ENCODE measurements at regions not wholly inside any gene's neighbourhood (a gene's known extent, or its start where the extent isn't known, plus 50 kb on each side); places are given as distances from the start of the nearest gene placed in this dataset.
"Not testable (repeated sequence)": the region's sequence is repeated elsewhere in the genome, so short reads cannot be mapped to it uniquely, and the experiment has no call there.

GRCh38 chr5:56306433-56307150, 73.5 kb upstream of the ANKRD55 start:
- intact Hi-C loops (cut with micrococcal nuclease), result no loop called here
- Mint-ChIP-seq H3K4me3 (no peak overlapping the region), H3K27ac (no peak overlapping the region), H3K27me3 (no peaks in the 10 kb centered on the region), H3K4me1 (ENCODE audit: low read depth) (peaks cover 13% of the 10 kb centered on the region), H3K9me3 (peaks cover 16% of the 10 kb centered on the region), H3K36me3 (peaks cover 5% of the 10 kb centered on the region)
- CTCF ChIA-PET, result no interaction called here
- DNase-seq, result no peak
- POLR2A ChIA-PET, result no interaction called here

- Mint-ChIP-seq H3K4me3 (no peak overlapping the region), H3K4me1 (ENCODE audit: low read depth) (peaks cover 3% of the 10 kb centered on the region), H3K27me3 (no peaks in the 10 kb centered on the region), H3K9me3 (peaks cover 16% of the 10 kb centered on the region), H3K36me3 (peaks cover 5% of the 10 kb centered on the region), H3K27ac (no peak overlapping the region)
- ChIA-PET POLR2A (interaction anchor here (0.5 kb wide), 1 partner anchor 867 kb away, joined by 3 read pairs; no protein-coding TSS in a partner anchor), CTCF (interaction anchor here (2.0 kb wide), 1 partner anchor 34 kb away, joined by 9 read pairs; no protein-coding TSS in a partner anchor)
- intact Hi-C loops (cut with micrococcal nuclease), result no loop called here
- no peak for DNase-seq
Measured at GRCh38 chr5:56305001-56305950, 72.1 kb upstream of the ANKRD55 start.

- peaks cover 16% of the 10 kb centered on the region for H3K9me3 Mint-ChIP-seq
- peaks cover 5% of the 10 kb centered on the region for H3K36me3 Mint-ChIP-seq
- intact Hi-C loops (cut with micrococcal nuclease), result no loop called here
- no peak overlapping the region for H3K27ac Mint-ChIP-seq
- H3K4me3 Mint-ChIP-seq, result no peak overlapping the region
- POLR2A ChIA-PET, result no interaction called here
- no peaks in the 10 kb centered on the region for H3K27me3 Mint-ChIP-seq
- no peaks in the 10 kb centered on the region for H3K4me1 Mint-ChIP-seq (ENCODE audit: low read depth)
- CTCF ChIA-PET, result interaction anchor here (1.2 to 2.1 kb wide), 3 partner anchors 33 to 535 kb away, joined by 4 to 9 read pairs (median 6); no protein-coding TSS in a partner anchor
- DNase-seq, result no peak
Measured at GRCh38 chr5:56303511-56303910, 70.4 kb upstream of the ANKRD55 start.

GRCh38 chr5:56302027-56302426, 68.9 kb upstream of the ANKRD55 start:
- no peak for DNase-seq
- H3K4me3 Mint-ChIP-seq, result no peak overlapping the region
- peaks cover 15% of the 10 kb centered on the region for H3K9me3 Mint-ChIP-seq
- ChIA-PET POLR2A (no interaction called here), CTCF (no interaction called here)
- H3K27me3 Mint-ChIP-seq, result no peaks in the 10 kb centered on the region
- H3K4me1 Mint-ChIP-seq (ENCODE audit: low read depth), result peaks cover 6% of the 10 kb centered on the region
- intact Hi-C loops (cut with micrococcal nuclease), result no loop called here
- no peak overlapping the region for H3K27ac Mint-ChIP-seq
- H3K36me3 Mint-ChIP-seq, result peaks cover 5% of the 10 kb centered on the region

- peaks cover 5% of the 10 kb centered on the region for H3K9me3 Mint-ChIP-seq
- ChIA-PET CTCF (no interaction called here), POLR2A (no interaction called here)
- DNase-seq, result no peak
- intact Hi-C loops (cut with micrococcal nuclease), result no loop called here
- H3K4me1 Mint-ChIP-seq (ENCODE audit: low read depth), result peaks cover 6% of the 10 kb centered on the region
- H3K36me3 Mint-ChIP-seq, result peaks cover 2% of the 10 kb centered on the region
- H3K4me3 Mint-ChIP-seq, result no peak overlapping the region
- no peak overlapping the region for H3K27ac Mint-ChIP-seq
- H3K27me3 Mint-ChIP-seq, result no peaks in the 10 kb centered on the region
Measured at GRCh38 chr5:56301069-56301468, 67.9 kb upstream of the ANKRD55 start.

- POLR2A ChIA-PET, result no interaction called here
- H3K4me1 Mint-ChIP-seq (ENCODE audit: low read depth), result peaks cover 6% of the 10 kb centered on the region
- H3K27ac Mint-ChIP-seq, result no peak overlapping the region
- CTCF ChIA-PET, result no interaction called here
- H3K27me3 Mint-ChIP-seq, result no peaks in the 10 kb centered on the region
- no peaks in the 10 kb centered on the region for H3K9me3 Mint-ChIP-seq
- no peak for DNase-seq
- no peak overlapping the region for H3K4me3 Mint-ChIP-seq
- H3K36me3 Mint-ChIP-seq, result peaks cover 3% of the 10 kb centered on the region
- intact Hi-C loops (cut with micrococcal nuclease), result no loop called here
Measured at GRCh38 chr5:56299212-56299611, 66.1 kb upstream of the ANKRD55 start.

GRCh38 chr5:56298336-56299090, 65.4 kb upstream of the ANKRD55 start:
- Mint-ChIP-seq H3K4me3 (no peak overlapping the region), H3K4me1 (ENCODE audit: low read depth) (peaks cover 9% of the 10 kb centered on the region), H3K27ac (no peak overlapping the region), H3K36me3 (peaks cover 4% of the 10 kb centered on the region), H3K9me3 (no peaks in the 10 kb centered on the region), H3K27me3 (no peaks in the 10 kb centered on the region)
- intact Hi-C loops (cut with micrococcal nuclease), result no loop called here
- ChIA-PET POLR2A (no interaction called here), CTCF (no interaction called here)
- DNase-seq, result no peak

GRCh38 chr5:56297851-56298250, 64.7 kb upstream of the ANKRD55 start:
- Mint-ChIP-seq H3K36me3 (peaks cover 4% of the 10 kb centered on the region), H3K9me3 (no peaks in the 10 kb centered on the region), H3K4me3 (no peak overlapping the region), H3K27me3 (no peaks in the 10 kb centered on the region), H3K27ac (no peak overlapping the region), H3K4me1 (ENCODE audit: low read depth) (peaks cover 11% of the 10 kb centered on the region)
- no peak for DNase-seq
- intact Hi-C loops (cut with micrococcal nuclease), result no loop called here
- ChIA-PET POLR2A (no interaction called here), CTCF (no interaction called here)

GRCh38 chr5:56295311-56295710, 62.2 kb upstream of the ANKRD55 start:
- H3K4me3 Mint-ChIP-seq; H3K36me3 Mint-ChIP-seq; intact Hi-C loops (cut with micrococcal nuclease); POLR2A ChIA-PET; H3K27me3 Mint-ChIP-seq; CTCF ChIA-PET; H3K9me3 Mint-ChIP-seq; H3K27ac Mint-ChIP-seq; DNase-seq: not testable (repeated sequence)
- H3K4me1 Mint-ChIP-seq (ENCODE audit: low read depth), result peaks cover 11% of the 10 kb centered on the region

- no peak overlapping the region for H3K4me3 Mint-ChIP-seq
Measured at GRCh38 chr5:56294354-56294753, 61.2 kb upstream of the ANKRD55 start.

GRCh38 chr5:56292874-56293273, 59.7 kb upstream of the ANKRD55 start:
- H3K4me1 Mint-ChIP-seq (ENCODE audit: low read depth); DNase-seq; H3K9me3 Mint-ChIP-seq; intact Hi-C loops (cut with micrococcal nuclease); CTCF ChIA-PET; H3K36me3 Mint-ChIP-seq; POLR2A ChIA-PET; H3K4me3 Mint-ChIP-seq; H3K27me3 Mint-ChIP-seq; H3K27ac Mint-ChIP-seq: not testable (repeated sequence)

More at GRCh38 chr5:56294354-56294753, 61.2 kb upstream of the ANKRD55 start:
- CTCF ChIA-PET, result interaction anchor here (0.9 kb wide), 1 partner anchor 882 kb away, joined by 3 read pairs; no protein-coding TSS in a partner anchor
- Mint-ChIP-seq H3K36me3 (peaks cover 4% of the 10 kb centered on the region), H3K27ac (no peak overlapping the region), H3K4me1 (ENCODE audit: low read depth) (peaks cover 11% of the 10 kb centered on the region), H3K27me3 (no peaks in the 10 kb centered on the region), H3K9me3 (no peaks in the 10 kb centered on the region)
- intact Hi-C loops (cut with micrococcal nuclease), result no loop called here
- POLR2A ChIA-PET, result no interaction called here
- no peak for DNase-seq
